Stimulated activated naive B cell treated with anti-CD40 and anti-IgM and Interleukin-4, amounts not matched to agents 10 μg/mL and 1 μg/mL and 100 μg/mL, for 72 hours (primary cell): ENCODE measurements at regions not wholly inside any gene's neighbourhood (a gene's known extent, or its start where the extent isn't known, plus 50 kb on each side); places are given as distances from the start of the nearest gene placed in this dataset.

Experiments
- ATAC-seq, 2 donors: fragments of 150-1000 bp; cut with Tn5 transposase; replicated peaks; 2 replicates each; pipeline ENCODE4 v1.10.0; 2021; ENCODE audit warnings: moderate library complexity in 1 of 2
- DNase-seq: peaks from one replicate; pipeline ENCODE4 v3.0.0; 2021
- H3K27ac Mint-ChIP-seq: one replicate; pipeline ENCODE4 v1.8.0; 2022; ENCODE audit warnings: mild to moderate bottlenecking, mixed read lengths
- H3K27me3 Mint-ChIP-seq, 2 donors: one replicate each; pipeline ENCODE4 v1.8.0; 2022; ENCODE audit warnings: mixed read lengths in 2 of 2
- H3K36me3 Mint-ChIP-seq, 2 donors: one replicate each; pipeline ENCODE4 v1.8.0; 2022; ENCODE audit warnings: mixed read lengths in 2 of 2, mild to moderate bottlenecking in 1 of 2
- H3K4me1 Mint-ChIP-seq, 2 donors: one replicate each; pipeline ENCODE4 v1.8.0; 2022; ENCODE audit warnings: mixed read lengths in 2 of 2, mild to moderate bottlenecking in 1 of 2
- H3K4me3 Mint-ChIP-seq, 2 donors: one replicate each; pipeline ENCODE4 v1.8.0; 2022; ENCODE audit warnings: mild to moderate bottlenecking in 2 of 2, mixed read lengths in 2 of 2, moderate library complexity in 1 of 2
- H3K9me3 Mint-ChIP-seq, 2 donors: one replicate each; pipeline ENCODE4 v1.8.0; 2022; ENCODE audit warnings: mixed read lengths in 2 of 2, mild to moderate bottlenecking in 1 of 2

DNA sequence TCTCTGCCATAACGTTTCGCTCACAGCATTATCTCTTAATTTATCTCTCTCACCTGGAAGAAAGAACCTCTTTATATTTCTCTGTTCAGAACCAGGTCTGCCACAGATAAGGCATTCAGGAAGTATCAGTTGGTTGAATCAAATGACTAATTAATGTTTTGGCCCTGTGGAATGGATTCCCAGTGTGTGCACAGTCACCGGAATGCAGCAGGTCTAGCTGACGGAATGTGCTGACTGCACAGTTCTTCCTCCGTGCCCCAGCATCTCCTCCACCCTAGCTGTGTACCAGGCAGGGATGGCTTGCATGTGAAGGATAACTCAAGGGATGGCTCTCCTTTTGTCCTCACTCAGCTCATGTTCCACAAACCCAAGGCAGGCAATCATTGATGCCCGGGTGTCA lies 141.8 kb upstream of the MSX1 start:
- no peak overlapping the region for H3K4me3 Mint-ChIP-seq
- no peaks in the 10 kb centered on the region for H3K4me1 Mint-ChIP-seq
- no peak for ATAC-seq
- H3K36me3 Mint-ChIP-seq = peaks cover 8 to 24% of the 10 kb centered on the region in 2 donors
- no peak overlapping the region for H3K27ac Mint-ChIP-seq
- DNase-seq = no peak
- no peaks in the 10 kb centered on the region for H3K9me3 Mint-ChIP-seq
- no peaks in the 10 kb centered on the region for H3K27me3 Mint-ChIP-seq

DNA sequence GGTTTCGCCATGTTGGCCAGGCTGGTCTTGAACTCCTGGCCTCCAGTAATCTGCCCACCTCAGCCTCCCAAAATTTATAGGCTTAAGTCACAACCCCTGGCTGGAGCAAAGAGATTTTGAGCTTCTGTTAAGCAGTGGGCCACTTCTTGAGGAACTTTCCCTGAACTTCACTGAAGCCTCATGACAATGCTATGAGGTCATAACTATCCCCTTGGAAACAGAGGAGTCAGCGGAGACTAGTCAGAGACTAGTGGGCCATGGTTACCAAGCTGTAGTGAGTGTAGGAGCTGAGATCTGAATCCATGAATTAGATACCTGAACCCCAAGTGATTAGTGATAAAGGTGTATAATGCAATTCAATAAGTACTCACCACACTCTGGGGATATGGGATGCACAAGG lies 145.1 kb upstream of the MSX1 start:
- ATAC-seq (no peak), DNase-seq (no peak)
- Mint-ChIP-seq H3K27ac (no peak overlapping the region), H3K27me3 (no peaks in the 10 kb centered on the region), H3K9me3 (no peaks in the 10 kb centered on the region), H3K36me3 (peaks cover 4 to 17% of the 10 kb centered on the region in 2 donors), H3K4me1 (no peaks in the 10 kb centered on the region), H3K4me3 (no peak overlapping the region)

DNA sequence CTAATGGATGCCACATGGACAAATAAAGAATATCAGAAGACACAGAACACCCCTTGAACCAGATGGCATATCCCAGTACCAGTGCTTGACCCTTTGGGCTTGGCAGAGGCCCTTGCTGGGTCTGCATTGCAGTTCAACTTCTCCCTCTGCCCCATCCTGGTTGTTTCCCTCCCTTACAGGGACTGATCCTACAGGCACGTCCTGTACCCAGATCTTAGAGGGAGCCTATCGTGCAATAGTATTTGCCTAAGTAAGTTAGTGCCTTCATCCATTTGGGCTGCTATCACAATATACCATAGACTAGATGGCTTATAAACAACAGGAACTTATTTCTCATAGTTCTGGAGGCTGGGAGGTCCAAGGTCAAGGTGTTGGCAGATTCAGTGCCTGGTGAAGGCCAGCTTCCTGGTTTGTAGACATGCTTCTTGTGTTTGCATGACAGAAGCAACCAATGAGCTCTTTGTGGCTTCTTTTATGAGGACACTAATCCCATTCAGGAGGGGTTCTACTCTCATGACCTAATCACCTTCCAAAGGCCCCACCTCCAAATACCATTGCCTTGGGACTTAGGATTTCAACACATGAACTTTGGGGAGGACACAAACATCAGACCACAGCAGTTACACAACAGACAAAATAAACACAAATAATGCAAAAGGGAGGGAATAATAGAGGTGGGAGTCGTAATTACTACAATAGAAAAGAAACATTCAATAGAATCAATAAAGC lies 146.5 kb upstream of the MSX1 start:
- H3K4me1 Mint-ChIP-seq = no peaks in the 10 kb centered on the region
- H3K36me3 Mint-ChIP-seq = peaks cover 5 to 17% of the 10 kb centered on the region in 2 donors
- no peak overlapping the region for H3K4me3 Mint-ChIP-seq
- no peak overlapping the region for H3K27ac Mint-ChIP-seq
- H3K27me3 Mint-ChIP-seq = no peaks in the 10 kb centered on the region
- peaks cover 3 to 5% of the 10 kb centered on the region in 2 donors for H3K9me3 Mint-ChIP-seq
- ATAC-seq (no peak), DNase-seq (no peak)

DNA sequence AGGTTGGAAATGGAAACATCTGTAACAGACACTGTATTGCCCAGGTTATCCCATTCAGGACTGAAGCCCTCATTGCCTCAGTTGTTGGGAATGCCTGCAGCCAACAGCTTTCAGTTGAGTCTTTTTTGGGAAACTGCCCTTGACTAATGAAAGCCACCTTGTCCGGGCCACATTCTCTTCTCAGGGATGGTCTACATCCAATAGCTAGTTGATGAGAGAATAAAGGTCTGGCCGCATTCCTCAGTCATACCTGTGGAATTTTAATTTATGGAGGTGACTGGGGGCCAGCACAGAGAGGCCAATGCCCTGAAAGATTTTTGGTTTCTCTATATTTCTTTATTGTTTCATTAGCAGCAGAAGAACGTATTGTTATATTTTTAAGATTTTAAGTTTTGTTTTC lies 147.6 kb upstream of the MSX1 start:
- ATAC-seq = no peak
- Mint-ChIP-seq H3K27me3 (no peaks in the 10 kb centered on the region), H3K4me3 (no peak overlapping the region), H3K9me3 (peaks cover 3 to 5% of the 10 kb centered on the region in 2 donors), H3K4me1 (no peaks in the 10 kb centered on the region), H3K36me3 (peaks cover 5 to 9% of the 10 kb centered on the region in 2 donors), H3K27ac (no peak overlapping the region)
- no peak for DNase-seq

DNA sequence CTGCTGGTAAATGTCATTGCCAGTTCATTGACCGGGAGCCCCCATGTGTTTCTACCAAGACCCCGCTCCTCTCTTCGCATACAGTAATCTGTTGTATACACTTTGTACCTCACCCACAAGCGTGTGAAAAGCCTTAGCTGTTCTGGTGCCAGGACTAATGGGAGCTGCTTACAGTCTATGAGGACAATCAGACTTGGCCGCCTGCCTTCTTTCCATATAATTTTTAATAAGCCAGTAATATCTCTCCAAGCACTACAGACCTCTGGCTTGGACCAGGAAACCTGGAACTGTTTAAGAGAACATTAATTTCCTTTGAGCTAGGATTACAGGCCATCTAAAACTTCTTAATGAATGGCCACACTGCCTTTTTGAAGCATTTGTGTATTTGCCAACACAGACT lies 149.7 kb upstream of the MSX1 start:
- DNase-seq = no peak
- no peaks in the 10 kb centered on the region for H3K4me1 Mint-ChIP-seq
- H3K27me3 Mint-ChIP-seq = peaks cover 0 to 4% of the 10 kb centered on the region in 2 donors
- H3K27ac Mint-ChIP-seq = no peak overlapping the region
- H3K9me3 Mint-ChIP-seq = peaks cover 3 to 5% of the 10 kb centered on the region in 2 donors
- ATAC-seq = no peak
- no peak overlapping the region for H3K4me3 Mint-ChIP-seq
- peaks cover 13 to 17% of the 10 kb centered on the region in 2 donors for H3K36me3 Mint-ChIP-seq

DNA sequence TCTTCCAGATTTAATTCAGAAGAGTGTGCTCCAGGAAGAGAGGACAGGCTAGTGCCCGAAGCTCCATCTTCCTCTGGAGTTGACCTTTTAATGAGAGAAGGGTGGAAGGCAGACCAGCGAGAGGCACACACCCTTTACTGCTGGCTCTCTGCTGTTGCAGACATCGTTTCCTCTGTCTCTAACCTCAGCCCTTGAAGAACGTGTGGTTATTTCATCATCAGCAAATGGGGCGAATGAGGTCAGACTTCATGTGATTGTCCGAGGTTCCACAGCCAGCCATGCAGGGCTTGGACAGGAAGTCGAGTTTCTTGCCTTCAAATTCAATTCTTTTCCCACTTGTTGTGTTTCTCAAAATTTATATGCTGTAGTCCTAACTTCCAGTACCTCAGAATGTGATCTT lies 155.2 kb upstream of the MSX1 start:
- no peaks in the 10 kb centered on the region for H3K4me1 Mint-ChIP-seq
- no peak overlapping the region for H3K27ac Mint-ChIP-seq
- ATAC-seq (no peak), DNase-seq (no peak)
- peaks cover 0 to 4% of the 10 kb centered on the region in 2 donors for H3K27me3 Mint-ChIP-seq
- H3K9me3 Mint-ChIP-seq = peaks cover 8 to 10% of the 10 kb centered on the region in 2 donors
- peaks cover 20 to 42% of the 10 kb centered on the region in 2 donors for H3K36me3 Mint-ChIP-seq
- H3K4me3 Mint-ChIP-seq = no peak overlapping the region

DNA sequence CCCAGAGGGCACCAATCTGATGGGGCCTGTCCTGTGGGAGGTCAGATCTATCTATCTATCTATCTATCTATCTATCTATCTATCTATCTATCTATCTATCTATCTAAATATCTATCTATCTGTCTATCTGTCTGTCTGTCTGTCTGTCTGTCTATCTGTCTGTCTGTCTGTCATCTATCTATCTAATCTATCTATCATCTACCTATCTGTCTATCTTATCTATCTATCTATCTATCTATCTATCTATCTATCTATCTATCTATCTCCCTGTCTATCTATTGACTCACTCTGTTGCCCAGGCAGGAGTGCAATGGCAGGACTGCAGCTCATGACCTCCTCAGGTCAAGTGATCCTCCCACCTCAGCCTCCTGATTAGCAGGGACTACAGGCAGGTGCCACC lies 155.7 kb upstream of the STX18 start:
- peaks cover 5 to 8% of the 10 kb centered on the region in 2 donors for H3K4me1 Mint-ChIP-seq

DNA sequence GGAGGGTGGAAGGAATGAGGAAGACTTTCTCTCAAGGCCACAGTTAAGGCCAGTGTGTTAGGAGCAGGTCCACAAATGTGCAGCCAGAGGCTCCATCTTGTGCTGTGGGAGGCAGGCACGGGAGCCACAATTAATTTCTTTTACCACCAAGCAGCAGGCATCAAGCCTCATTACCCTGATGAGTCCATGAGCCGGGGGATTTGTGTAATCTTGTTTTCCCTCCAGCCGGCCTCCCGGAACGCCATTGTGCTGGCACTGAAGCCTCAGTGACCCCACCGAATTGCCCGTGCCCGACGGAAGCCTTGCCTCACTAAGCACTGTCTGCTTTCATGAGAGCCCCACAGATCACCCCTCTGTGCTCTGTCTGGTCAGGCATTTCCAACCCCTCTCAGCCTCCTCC lies 154.7 kb upstream of the STX18 start:
- H3K4me1 Mint-ChIP-seq = peaks cover 5 to 8% of the 10 kb centered on the region in 2 donors
- ATAC-seq (no peak), DNase-seq (no peak)
- no peak overlapping the region for H3K27ac Mint-ChIP-seq
- H3K9me3 Mint-ChIP-seq = no peaks in the 10 kb centered on the region
- H3K36me3 Mint-ChIP-seq = peaks cover 8 to 20% of the 10 kb centered on the region in 2 donors
- H3K4me3 Mint-ChIP-seq = no peak overlapping the region
- no peaks in the 10 kb centered on the region for H3K27me3 Mint-ChIP-seq

More for the DNA sequence above, 155.7 kb upstream of the STX18 start:
- DNase-seq (no peak), ATAC-seq (no peak)
- peaks cover 0 to 3% of the 10 kb centered on the region in 2 donors for H3K9me3 Mint-ChIP-seq
- no peaks in the 10 kb centered on the region for H3K27me3 Mint-ChIP-seq
- H3K36me3 Mint-ChIP-seq = peaks cover 10 to 25% of the 10 kb centered on the region in 2 donors
- H3K4me3 Mint-ChIP-seq = no peak overlapping the region
- H3K27ac Mint-ChIP-seq = no peak overlapping the region

DNA sequence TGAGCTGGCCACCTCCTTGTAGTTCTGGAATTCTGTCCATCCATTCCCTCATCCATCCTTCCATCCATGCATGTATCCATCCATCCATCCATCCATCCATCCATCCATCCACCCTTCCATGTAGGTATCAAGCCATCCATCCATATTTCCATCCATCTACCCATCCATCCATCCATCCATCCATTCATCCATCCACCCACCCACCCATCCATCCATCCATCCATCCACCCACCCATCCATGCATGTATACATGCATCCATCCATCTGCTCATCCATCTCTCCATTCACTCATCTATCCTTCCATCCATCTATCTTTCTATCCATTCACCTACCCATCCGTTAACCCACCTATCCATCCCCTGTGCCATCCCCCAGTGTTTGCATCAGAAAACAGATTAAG lies 153.6 kb upstream of the STX18 start:
- ATAC-seq = no peak
- H3K27ac Mint-ChIP-seq = no peak overlapping the region
- H3K27me3 Mint-ChIP-seq = no peaks in the 10 kb centered on the region
- DNase-seq = no peak
- H3K4me1 Mint-ChIP-seq = peaks cover 5 to 8% of the 10 kb centered on the region in 2 donors
- no peaks in the 10 kb centered on the region for H3K9me3 Mint-ChIP-seq
- peaks cover 13 to 26% of the 10 kb centered on the region in 2 donors for H3K36me3 Mint-ChIP-seq
- H3K4me3 Mint-ChIP-seq = no peak overlapping the region

DNA sequence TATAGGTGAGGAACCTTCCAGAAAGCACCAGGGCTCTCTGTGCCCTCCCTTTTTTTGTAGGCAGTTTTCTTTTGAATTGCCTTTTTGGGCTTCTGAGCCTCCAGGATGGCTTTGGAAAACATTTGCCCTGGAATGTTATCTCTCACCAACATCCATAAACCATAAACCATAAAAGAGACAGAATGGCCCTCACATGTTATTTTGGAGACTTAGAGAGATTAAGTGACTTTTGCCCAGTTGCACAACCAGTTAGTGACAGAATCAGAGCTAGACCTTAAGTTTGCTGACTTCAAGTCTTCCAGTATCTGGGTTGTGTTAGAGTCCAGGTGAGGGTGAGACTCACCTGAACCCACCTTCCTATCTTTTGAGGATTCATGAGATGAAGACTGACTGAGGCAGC lies 153.0 kb upstream of the STX18 start:
- Mint-ChIP-seq H3K4me1 (peaks cover 5 to 8% of the 10 kb centered on the region in 2 donors), H3K9me3 (peaks cover 0 to 2% of the 10 kb centered on the region in 2 donors), H3K27me3 (no peaks in the 10 kb centered on the region), H3K36me3 (peaks cover 16 to 31% of the 10 kb centered on the region in 2 donors), H3K27ac (peak overlapping the region; percentile 32), H3K4me3 (no peak overlapping the region)
- ATAC-seq = no peak
- no peak for DNase-seq

DNA sequence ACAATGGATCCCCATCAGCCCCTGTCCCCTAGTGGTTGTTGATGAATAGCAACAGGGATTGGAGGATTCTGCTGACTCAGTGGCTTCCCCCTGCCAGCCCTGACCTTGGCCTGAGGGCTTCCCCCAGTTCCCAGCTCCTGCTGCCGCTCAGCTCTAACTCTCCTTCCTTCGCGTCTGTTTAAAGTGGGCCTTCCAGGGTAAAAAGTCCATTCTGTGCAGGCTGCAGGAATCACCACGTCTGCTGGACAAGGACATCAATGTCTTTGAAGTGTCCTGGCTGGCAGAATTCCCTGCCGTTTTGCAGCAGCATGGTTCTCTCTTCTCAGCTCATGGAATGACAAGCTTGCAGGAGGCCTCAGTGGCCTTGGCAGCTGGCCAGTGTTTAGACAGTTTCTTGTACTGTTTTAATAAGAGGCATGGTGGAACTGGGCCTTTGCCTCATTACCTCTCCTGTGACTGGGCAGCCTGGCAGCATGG lies 152.5 kb upstream of the STX18 start:
- H3K27ac Mint-ChIP-seq = no peak overlapping the region
- ATAC-seq (no peak), DNase-seq (no peak)
- H3K4me3 Mint-ChIP-seq = no peak overlapping the region
- H3K36me3 Mint-ChIP-seq = peaks cover 16 to 33% of the 10 kb centered on the region in 2 donors
- no peaks in the 10 kb centered on the region for H3K27me3 Mint-ChIP-seq
- H3K9me3 Mint-ChIP-seq = peaks cover 0 to 2% of the 10 kb centered on the region in 2 donors
- peaks cover 7 to 8% of the 10 kb centered on the region in 2 donors for H3K4me1 Mint-ChIP-seq

DNA sequence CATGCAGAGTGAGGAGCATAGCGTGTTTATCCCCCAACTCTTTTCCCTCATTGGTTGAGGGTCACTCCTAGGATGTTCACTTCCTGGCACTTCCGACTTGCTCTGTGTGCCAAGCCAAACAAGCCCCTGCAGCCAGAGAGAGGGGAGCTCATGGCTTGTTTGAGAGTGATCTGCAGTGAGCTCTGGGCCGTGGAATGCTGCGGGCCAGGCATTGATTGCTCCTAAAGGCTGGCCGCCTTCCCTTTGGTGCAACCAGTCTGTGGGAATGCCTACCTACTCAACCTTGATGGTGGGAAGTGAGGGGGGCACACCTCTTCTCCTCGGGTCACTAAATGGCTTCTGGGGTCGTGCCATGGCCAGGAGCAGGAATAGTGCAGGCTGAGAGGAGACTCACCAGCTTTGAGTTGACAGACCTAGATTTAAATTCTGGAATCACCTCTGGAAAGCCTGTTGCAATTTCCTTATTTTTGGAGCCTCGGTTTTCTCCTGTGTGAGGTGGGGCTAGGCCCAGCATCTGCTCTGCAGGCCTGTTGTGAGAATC lies 152.0 kb upstream of the STX18 start:
- H3K4me1 Mint-ChIP-seq = peaks cover 7 to 8% of the 10 kb centered on the region in 2 donors
- ATAC-seq (no peak), DNase-seq (no peak)
- peaks cover 0 to 2% of the 10 kb centered on the region in 2 donors for H3K9me3 Mint-ChIP-seq
- H3K27me3 Mint-ChIP-seq = no peaks in the 10 kb centered on the region
- H3K27ac Mint-ChIP-seq = no peak overlapping the region
- H3K36me3 Mint-ChIP-seq = peaks cover 16 to 37% of the 10 kb centered on the region in 2 donors
- H3K4me3 Mint-ChIP-seq = no peak overlapping the region

DNA sequence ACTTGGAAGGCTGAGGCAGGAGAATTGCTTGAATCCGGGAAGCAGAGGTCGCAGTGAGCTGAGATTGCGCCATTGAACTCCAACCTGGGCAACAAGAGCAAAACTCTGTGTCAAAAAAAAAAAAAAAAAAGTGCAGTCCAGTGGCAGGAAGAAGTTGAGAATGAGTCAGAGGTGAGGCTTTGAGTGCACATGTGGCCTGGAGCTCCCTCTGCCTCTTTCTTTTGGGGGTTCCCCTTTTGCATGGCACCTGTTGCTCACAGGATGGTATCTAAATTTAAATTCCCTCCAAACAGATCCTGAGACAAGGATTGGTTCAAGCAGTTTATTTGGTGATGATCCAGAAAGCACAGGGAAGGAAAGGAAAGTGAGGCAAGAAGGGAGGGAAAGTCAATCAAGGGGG lies 151.4 kb upstream of the STX18 start:
- peaks cover 16 to 37% of the 10 kb centered on the region in 2 donors for H3K36me3 Mint-ChIP-seq
- no peak overlapping the region for H3K4me3 Mint-ChIP-seq
- peaks cover 0 to 2% of the 10 kb centered on the region in 2 donors for H3K9me3 Mint-ChIP-seq
- H3K27me3 Mint-ChIP-seq = no peaks in the 10 kb centered on the region
- DNase-seq (no peak), ATAC-seq (peak; percentile 80 to 93)
- peaks cover 7 to 8% of the 10 kb centered on the region in 2 donors for H3K4me1 Mint-ChIP-seq
- no peak overlapping the region for H3K27ac Mint-ChIP-seq

DNA sequence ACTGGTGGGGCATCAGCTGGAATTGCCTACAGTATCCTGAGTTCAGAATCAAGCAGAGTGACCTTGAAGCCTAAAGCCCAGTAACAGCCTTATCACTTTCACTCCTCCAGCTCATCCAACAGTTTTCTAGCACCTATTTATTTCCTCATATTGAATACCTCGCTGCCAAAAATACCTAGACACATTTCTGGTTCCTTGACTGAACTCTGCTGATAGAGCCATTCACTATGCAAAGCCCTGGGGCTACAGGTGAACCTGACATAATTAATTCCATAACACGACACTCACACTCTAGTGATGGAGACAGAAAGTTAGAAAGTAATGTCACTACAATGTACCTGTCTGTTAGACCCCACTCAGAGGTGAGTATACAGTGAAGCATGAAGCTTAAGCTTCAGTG lies 149.0 kb upstream of the STX18 start:
- ATAC-seq (no peak), DNase-seq (no peak)
- Mint-ChIP-seq H3K4me3 (no peak overlapping the region), H3K36me3 (peaks cover 16 to 41% of the 10 kb centered on the region in 2 donors), H3K4me1 (peaks cover 7 to 8% of the 10 kb centered on the region in 2 donors), H3K9me3 (peaks cover 0 to 2% of the 10 kb centered on the region in 2 donors), H3K27ac (no peak overlapping the region), H3K27me3 (no peaks in the 10 kb centered on the region)
